Loucy (cell line): ENCODE measurements at regions not wholly inside any gene's neighbourhood (a gene's known extent, or its start where the extent isn't known, plus 50 kb on each side); places are given as distances from the start of the nearest gene placed in this dataset.

Experiments used
- CTCF ChIP-seq: fragments of 200-600 bp; sonication (generic); conservative IDR thresholded peaks from 2 replicates; pipeline ENCODE4 v1.5.1; 2014; ENCODE audit warnings: mild to moderate bottlenecking, antibody characterized with exemption, low read length
- EZH2phosphoT487 ChIP-seq: fragments of 200-600 bp; IDR thresholded peaks from 2 replicates; pipeline ENCODE4 v1.6.1; 2018; ENCODE audit warnings: antibody characterized with exemption, mild to moderate bottlenecking, moderate library complexity, borderline replicate concordance

- TF ChIP-seq EZH2phosphoT487 (no peak), CTCF (no peak)
Measured at GRCh38 chr7:42432644-42433043, 195.6 kb upstream of the GLI3 start.
